HEK293T (cell line): ENCODE measurements at regions not wholly inside any gene's neighbourhood (a gene's known extent, or its start where the extent isn't known, plus 50 kb on each side); places are given as distances from the start of the nearest gene placed in this dataset.
"Not testable (repeated sequence)": the region's sequence is repeated elsewhere in the genome, so short reads cannot be mapped to it uniquely, and the experiment has no call there.

Source experiments
- CTCF ChIA-PET: fragments of 350-600 bp; formaldehyde crosslinking; extraction: SDS; loops from one replicate; lab custom pipeline; 2021; ENCODE audit warnings: antibody characterized with exemption, inconsistent platforms; lab: Yijun Ruan, JAX
- POLR2A ChIA-PET: fragments of 350-600 bp; formaldehyde crosslinking; extraction: SDS; loops from one replicate; lab custom pipeline; 2020; ENCODE audit warnings: antibody characterized with exemption, inconsistent platforms; lab: Yijun Ruan, JAX
- DNase-seq: peaks from one replicate; pipeline ENCODE4 v3.0.0; 2012; ENCODE audit warnings: mixed read lengths; ENCODE audit errors: extremely low spot score
- ARNT ChIP-seq: fragments of 450-650 bp; IDR thresholded peaks from 2 replicates; pipeline ENCODE4 v1.6.1; 2017; ENCODE audit warnings: mild to moderate bottlenecking
- BHLHE40 ChIP-seq: fragments of 450-650 bp; IDR thresholded peaks from 2 replicates; pipeline ENCODE4 v1.6.1; 2016; ENCODE audit warnings: mild to moderate bottlenecking, moderate library complexity, borderline replicate concordance
- CTBP1 ChIP-seq: fragments of 450-650 bp; IDR thresholded peaks from 2 replicates; pipeline ENCODE4 v1.6.1; 2016; ENCODE audit warnings: borderline replicate concordance
- ELF4 ChIP-seq: fragments of 450-650 bp; IDR thresholded peaks from 2 replicates; pipeline ENCODE4 v1.6.1; 2017; ENCODE audit warnings: antibody characterized with exemption
- FOXA1 ChIP-seq: fragments of 450-650 bp; IDR thresholded peaks from 2 replicates; pipeline ENCODE4 v1.6.1; 2016; ENCODE audit warnings: mild to moderate bottlenecking
- FOXK2 ChIP-seq: fragments of 450-650 bp; IDR thresholded peaks from 2 replicates; pipeline ENCODE4 v1.6.1; 2016; ENCODE audit warnings: mild to moderate bottlenecking
- FOXM1 ChIP-seq: fragments of 450-650 bp; IDR thresholded peaks from 2 replicates; pipeline ENCODE4 v1.6.1; 2017; ENCODE audit warnings: mild to moderate bottlenecking, borderline replicate concordance
- HDGF ChIP-seq: fragments of 450-650 bp; IDR thresholded peaks from 2 replicates; pipeline ENCODE4 v1.6.1; 2017; ENCODE audit warnings: antibody characterized with exemption, borderline replicate concordance
- L3MBTL2 ChIP-seq: fragments of 450-650 bp; conservative IDR thresholded peaks from 2 replicates; pipeline ENCODE4 v1.6.1; 2016; ENCODE audit warnings: mild to moderate bottlenecking
- LEF1 ChIP-seq: fragments of 450-650 bp; IDR thresholded peaks from 2 replicates; pipeline ENCODE4 v1.6.1; 2017; ENCODE audit warnings: mild to moderate bottlenecking, borderline replicate concordance
- NFRKB ChIP-seq: fragments of 450-650 bp; IDR thresholded peaks from 2 replicates; pipeline ENCODE4 v1.6.1; 2016; ENCODE audit warnings: mild to moderate bottlenecking, moderate library complexity
- SP1 ChIP-seq: fragments of 450-650 bp; IDR thresholded peaks from 2 replicates; pipeline ENCODE4 v1.6.1; 2017
- SUZ12 ChIP-seq: fragments of 450-650 bp; IDR thresholded peaks from 2 replicates; pipeline ENCODE4 v1.6.1; 2016; ENCODE audit warnings: mild to moderate bottlenecking
- TARDBP ChIP-seq: fragments of 450-650 bp; IDR thresholded peaks from 2 replicates; pipeline ENCODE4 v1.6.1; 2016
- ZNF384 ChIP-seq: fragments of 450-650 bp; IDR thresholded peaks from 2 replicates; pipeline ENCODE4 v1.6.1; 2016
- TF ChIP-seq, protein P1 (sequence below): fragments of 450-650 bp; IDR thresholded peaks from 2 replicates; pipeline ENCODE4 v1.6.1; 2016

DNA sequence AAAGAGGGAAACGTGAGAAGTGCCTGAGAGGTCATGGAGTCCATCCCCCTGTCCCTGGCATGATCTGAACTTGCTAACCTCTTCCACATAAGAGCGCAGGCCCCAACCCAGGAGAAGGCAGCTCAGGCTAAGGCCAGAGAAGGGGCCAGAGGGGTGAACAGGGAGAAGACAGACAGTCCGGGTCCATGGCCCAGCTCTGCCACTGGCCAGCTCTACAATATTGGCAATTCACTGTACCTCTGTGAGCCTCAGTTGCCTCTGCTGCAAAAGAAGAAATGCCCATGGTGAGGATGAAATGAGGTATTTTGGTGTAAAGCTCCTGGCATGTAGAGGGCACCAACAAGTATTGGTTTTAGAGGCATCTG, 72.3 kb downstream of the CAMK2N1 start:
- CTCF ChIA-PET, result no interaction called here
- TF ChIP-seq ARNT (no peak), ELF4 (no peak), SUZ12 (no peak), FOXK2 (no peak), ZNF384 (no peak), SP1 (no peak), NFRKB (no peak), HDGF (no peak), FOXM1 (no peak), BHLHE40 (no peak), TARDBP (no peak), CTBP1 (no peak), LEF1 (no peak), L3MBTL2 (no peak), FOXA1 (no peak)
- TF ChIP-seq, protein P1, sequence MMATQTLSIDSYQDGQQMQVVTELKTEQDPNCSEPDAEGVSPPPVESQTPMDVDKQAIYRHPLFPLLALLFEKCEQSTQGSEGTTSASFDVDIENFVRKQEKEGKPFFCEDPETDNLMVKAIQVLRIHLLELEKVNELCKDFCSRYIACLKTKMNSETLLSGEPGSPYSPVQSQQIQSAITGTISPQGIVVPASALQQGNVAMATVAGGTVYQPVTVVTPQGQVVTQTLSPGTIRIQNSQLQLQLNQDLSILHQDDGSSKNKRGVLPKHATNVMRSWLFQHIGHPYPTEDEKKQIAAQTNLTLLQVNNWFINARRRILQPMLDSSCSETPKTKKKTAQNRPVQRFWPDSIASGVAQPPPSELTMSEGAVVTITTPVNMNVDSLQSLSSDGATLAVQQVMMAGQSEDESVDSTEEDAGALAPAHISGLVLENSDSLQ, result no peak
- DNase-seq, result no peak
- POLR2A ChIA-PET, result no interaction called here

DNA sequence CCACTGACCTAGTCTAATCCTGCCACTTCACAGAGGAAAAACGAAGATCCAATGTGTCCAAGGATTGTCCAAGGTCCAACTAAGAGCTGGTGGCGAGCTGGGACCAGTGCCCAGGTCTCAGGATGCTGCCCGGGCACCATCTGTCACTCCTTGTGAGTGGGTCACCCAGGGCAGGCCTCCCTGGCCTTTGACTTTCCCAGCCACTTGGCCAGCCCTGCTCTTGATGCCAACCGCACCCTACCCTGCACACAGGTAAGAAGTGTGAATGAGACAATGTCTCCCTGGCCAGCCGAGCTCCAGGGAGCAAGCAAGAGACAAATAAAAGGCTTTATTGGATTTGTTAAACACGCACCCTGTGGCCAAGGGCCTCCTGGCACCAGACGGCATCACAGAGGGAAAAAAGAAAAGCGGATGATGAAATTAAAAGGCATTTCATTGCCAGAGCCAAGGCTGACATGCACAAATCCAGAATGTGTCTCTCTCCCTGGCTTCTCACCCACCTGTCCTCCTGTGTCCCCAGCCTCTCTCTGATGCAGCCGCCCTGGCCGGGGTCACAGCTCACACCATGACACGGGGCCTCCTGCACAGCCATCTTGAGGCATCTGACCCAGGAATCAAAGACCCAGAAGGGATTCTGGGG, 72.8 kb downstream of the CAMK2N1 start:
- ChIA-PET POLR2A (no interaction called here), CTCF (no interaction called here)
- TF ChIP-seq, protein P1, result no peak
- no peak for TF ChIP-seq SUZ12
- no peak for TF ChIP-seq LEF1
- TF ChIP-seq TARDBP, result no peak
- TF ChIP-seq FOXK2, result no peak
- no peak for TF ChIP-seq FOXA1
- no peak for TF ChIP-seq BHLHE40
- no peak for TF ChIP-seq SP1
- no peak for TF ChIP-seq ARNT
- no peak for TF ChIP-seq ZNF384
- TF ChIP-seq HDGF, result no peak
- TF ChIP-seq NFRKB, result no peak
- TF ChIP-seq ELF4, result no peak
- no peak for TF ChIP-seq L3MBTL2
- no peak for TF ChIP-seq CTBP1
- no peak for TF ChIP-seq FOXM1
- DNase-seq, result no peak

DNA sequence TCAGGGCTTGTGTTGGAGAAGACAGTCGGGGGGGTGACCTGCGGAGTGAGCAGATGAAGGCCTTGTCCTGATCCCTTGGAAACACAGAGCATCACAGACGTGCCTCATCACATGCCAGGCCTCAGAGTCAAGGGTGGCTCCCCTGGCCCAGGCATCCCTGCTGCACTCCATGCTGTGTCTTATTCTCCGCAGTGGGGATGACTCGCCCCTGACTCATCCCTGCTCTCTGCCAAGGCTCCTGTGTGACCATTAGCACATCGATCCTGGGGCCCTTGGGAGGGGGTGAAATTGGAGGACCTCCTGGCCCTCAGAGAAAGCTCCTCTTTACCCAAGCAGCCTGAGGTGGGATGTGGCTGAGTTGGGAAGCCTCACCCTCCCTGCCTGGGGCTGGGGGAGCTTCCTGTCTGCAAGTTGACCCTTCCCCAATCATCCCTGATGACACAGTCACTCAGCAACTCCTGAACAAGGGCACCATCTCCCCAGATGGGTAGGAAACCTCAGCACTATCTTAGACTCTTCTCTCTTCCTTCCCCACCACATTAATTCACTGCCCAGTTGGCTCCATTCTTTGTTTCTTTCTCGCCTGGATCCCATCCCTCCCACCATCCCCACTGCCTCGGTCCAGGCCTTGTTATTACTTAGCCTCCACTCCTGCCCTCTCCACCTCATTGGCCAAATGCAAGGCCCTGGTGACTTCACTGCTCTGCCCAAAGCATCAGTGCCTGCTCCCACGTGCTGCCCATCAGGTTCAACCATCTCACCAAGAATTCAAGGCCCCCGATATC, 74.6 kb downstream of the CAMK2N1 start:
- CTCF ChIA-PET, result no interaction called here
- POLR2A ChIA-PET, result no interaction called here
- TF ChIP-seq CTBP1 (no peak), BHLHE40 (no peak), LEF1 (no peak), ZNF384 (no peak), L3MBTL2 (no peak), ARNT (no peak), TARDBP (no peak), SUZ12 (no peak), ELF4 (no peak), SP1 (no peak), FOXK2 (no peak), HDGF (no peak)
- TF ChIP-seq, protein P1, result no peak
- DNase-seq, result no peak

DNA sequence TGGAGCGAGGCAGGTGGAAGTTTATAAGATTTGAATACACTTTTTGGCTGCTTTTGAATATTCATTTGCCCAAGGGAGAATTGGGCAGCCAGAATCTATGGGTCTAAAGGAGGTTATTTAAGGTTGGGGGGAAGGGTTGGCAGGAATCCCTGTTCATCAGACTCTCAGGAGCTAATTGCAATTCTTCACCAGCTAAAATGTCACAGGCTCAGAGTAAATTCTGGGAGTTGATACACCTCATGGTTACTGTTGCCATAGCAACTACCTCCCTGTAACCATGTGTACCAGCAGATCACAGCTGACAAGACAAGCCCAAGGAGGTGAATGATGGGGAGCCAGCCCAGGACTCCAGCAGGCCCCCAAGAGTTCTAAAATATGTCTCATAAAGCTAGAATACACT, 75.5 kb downstream of the CAMK2N1 start:
- no peak for TF ChIP-seq LEF1
- TF ChIP-seq NFRKB, result no peak
- TF ChIP-seq SP1, result no peak
- TF ChIP-seq FOXA1, result no peak
- ChIA-PET CTCF (no interaction called here), POLR2A (no interaction called here)
- no peak for DNase-seq

DNA sequence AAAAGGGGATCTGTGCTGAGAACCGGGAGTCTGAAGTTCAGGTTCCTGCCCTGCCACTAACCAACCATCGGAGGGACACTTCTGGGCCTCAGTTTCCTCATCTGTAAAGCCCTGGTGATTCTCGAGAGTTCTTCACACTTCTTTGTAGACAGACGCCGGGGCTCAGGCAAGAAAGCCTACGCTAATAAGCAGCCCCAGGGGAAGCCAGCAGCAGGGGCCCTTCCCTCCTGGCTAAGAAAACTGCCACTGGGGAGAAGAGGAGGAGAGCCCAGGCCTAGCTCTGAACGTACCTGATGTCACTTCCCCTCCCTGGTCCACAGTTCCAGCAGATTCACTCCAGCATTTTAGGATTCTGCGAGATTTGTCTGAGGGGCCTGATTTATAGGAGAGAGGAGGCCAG, 76.0 kb downstream of the CAMK2N1 start:
- CTCF ChIA-PET, result no interaction called here
- no peak for DNase-seq
- TF ChIP-seq L3MBTL2 (no peak), NFRKB (no peak), ARNT (no peak), HDGF (no peak)
- POLR2A ChIA-PET, result interaction anchor here (0.5 kb wide), 1 partner anchor 1283 kb away, joined by 3 read pairs; no protein-coding TSS in a partner anchor

DNA sequence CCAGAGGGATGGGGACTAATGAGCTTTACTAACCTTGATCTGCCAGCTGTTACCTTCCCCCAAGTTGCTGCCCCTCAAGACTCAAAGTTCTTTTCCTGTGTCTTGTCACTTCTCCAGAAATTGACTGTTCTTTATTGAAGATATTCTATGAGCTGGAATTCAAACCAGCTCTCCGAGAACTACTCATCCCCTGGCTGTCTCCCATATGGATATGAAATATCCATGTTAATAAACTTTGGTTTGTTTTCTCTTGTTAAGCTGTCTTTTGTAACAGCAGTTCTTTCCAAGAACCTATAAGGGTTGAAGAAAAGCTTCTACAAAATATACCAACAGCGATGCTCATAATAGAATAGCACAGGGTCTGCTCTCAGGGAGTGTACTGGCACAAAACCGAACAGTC, 77.0 kb downstream of the CAMK2N1 start:
- no peak for DNase-seq
- POLR2A ChIA-PET, result no interaction called here
- CTCF ChIA-PET, result interaction anchor here (0.8 kb wide), 1 partner anchor 23 kb away, joined by 3 read pairs; no protein-coding TSS in a partner anchor
- TF ChIP-seq ARNT (no peak), L3MBTL2 (no peak), ZNF384 (no peak), BHLHE40 (no peak), NFRKB (no peak), FOXM1 (no peak), LEF1 (no peak), FOXA1 (no peak), HDGF (no peak), TARDBP (no peak), FOXK2 (no peak), ELF4 (no peak), CTBP1 (no peak), SP1 (no peak), SUZ12 (no peak)
- TF ChIP-seq, protein P1, result no peak

DNA sequence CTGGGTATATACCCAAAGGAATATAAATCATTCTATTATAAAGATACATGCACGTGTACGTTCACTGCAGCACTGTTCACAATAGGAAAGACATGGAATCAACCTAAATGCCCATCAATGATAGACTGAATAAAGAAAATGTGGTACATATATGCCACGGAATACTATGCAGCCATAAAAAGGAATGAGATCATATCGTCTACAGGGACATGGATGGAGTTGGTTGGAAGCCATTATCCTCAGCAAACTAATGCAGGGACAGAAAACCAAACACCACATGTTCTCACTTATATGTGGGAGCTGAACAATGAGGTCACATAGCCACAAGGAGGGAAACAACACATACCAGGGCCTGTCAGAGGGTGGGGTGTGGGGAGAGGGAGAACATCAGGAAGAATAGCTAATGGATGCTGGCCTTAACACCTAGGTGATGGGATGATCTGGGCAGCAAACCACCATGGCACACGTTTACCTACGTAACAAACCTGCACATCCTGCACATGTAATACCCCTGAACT, 77.8 kb downstream of the CAMK2N1 start:
- CTCF ChIA-PET, DNase-seq, POLR2A ChIA-PET: not testable (repeated sequence)
